Glomerular visceral epithelial cell (primary cell): ENCODE measurements at regions not wholly inside any gene's neighbourhood (a gene's known extent, or its start where the extent isn't known, plus 50 kb on each side); places are given as distances from the start of the nearest gene placed in this dataset.

Experiments used
- DNase-seq: peaks from one replicate; pipeline ENCODE4 v3.0.0-alpha.2; 2016; ENCODE audit errors: extremely low spot score

GRCh38 chr15:93241696-93242585, 152.9 kb upstream of the RGMA start:
- no peak for DNase-seq

GRCh38 chr15:93239993-93240392, 151.0 kb upstream of the RGMA start:
- DNase-seq, result no peak

DNA sequence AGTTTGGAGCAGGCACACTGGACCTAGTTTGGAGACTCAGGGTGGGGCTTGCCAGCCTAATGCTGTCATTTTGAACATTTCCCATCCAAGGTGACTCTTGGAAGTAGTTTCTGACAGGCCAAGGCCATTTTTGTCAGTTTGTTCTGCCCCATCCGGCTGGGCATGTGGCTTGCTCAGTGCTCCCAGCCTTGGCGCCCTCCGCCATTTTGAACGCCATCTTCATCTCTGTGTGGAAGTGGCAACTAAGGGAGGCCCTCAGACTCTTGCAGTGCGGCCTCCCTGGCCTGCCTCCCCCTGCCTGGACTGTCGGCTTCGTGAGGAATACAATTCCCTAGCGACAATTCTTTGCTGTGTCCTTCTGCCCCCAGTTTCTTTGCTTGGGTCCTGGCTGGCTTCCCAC, 150.6 kb upstream of the RGMA start:
- no peak for DNase-seq

DNA sequence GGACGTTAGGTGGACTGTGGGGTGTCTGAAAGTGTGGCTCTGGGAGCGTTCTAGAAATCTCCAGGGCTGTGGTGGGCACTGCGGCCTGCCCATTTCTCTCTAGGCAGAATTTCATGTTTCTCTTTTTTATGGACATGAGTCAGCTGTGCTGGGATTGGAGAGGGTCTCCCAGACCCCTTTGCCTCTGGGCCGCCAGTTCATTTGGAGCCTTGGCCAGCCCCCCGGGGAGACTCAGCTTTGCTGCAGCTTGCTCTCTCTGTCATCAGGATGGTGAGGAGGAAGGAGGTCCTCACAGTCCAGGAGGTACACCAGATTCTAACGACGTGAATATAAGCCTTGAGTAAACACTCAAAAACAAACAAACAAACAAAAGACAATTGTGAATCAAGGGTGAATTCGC, 149.6 kb upstream of the RGMA start:
- DNase-seq, result no peak

DNA sequence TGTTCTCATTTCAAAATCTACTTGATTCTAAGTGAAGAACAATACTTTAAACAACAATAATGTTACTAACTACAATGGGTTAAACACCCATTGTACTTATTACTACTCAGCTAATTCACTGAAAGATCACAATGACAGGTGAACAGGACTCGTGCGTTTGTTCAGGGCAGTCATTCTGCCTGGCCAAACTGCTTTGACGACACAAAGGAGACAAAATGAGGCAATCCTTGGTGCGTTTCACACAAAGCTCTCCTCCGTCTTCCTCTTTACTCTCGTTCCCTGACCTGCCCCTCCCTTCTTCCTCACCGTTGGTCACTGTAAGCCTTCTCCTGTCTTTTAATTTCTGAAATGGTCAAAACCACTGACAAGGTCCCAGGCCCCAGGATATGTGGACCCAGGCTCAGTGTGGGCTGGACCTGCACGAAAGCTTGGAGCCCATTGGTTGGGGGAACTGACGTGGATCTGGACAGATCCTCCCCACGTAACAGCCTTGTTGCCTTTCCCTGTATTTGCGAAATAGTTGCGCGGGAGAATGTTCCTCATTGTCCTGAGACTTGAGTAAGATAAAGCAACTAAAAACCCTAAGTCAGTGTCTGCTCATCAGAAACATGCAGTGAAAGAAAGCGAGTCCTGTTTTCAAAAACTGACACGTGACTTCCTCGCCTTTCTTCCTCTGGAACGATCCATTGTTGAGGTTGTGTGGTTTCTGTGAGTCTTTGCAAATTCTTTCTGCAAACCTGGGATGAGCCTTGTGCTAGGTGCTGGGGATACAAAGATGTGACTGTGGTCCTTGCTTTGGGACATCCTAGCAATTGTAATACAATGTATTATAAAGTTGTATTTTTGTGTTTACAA, 147.1 kb upstream of the RGMA start:
- DNase-seq, result no peak

- DNase-seq, result no peak
Measured at GRCh38 chr15:93235269-93235668, 146.3 kb upstream of the RGMA start.

GRCh38 chr15:93233710-93234109, 144.7 kb upstream of the RGMA start:
- DNase-seq, result no peak

DNA sequence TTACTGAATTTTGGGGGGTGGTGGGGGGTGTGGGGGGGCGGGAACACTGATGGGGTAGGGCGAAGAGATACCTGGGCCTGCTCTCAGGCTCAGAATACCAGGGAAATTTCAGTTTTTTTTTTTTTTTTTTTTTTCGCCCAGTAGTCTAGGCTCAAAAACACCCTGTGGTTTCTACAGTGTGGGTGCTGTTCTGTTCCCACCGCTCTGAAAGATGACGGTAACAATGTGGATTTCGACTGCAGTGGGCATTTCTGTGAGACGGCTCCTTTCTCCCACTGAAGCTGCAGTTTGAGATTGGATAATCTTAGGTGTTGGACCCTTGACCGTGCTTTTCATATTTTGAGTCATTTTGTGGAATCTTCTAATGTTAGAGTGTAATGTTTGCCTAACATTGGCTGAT, 143.8 kb upstream of the RGMA start:
- no peak for DNase-seq

GRCh38 chr15:93231994-93232393, 143.0 kb upstream of the RGMA start:
- DNase-seq, result no peak

DNA sequence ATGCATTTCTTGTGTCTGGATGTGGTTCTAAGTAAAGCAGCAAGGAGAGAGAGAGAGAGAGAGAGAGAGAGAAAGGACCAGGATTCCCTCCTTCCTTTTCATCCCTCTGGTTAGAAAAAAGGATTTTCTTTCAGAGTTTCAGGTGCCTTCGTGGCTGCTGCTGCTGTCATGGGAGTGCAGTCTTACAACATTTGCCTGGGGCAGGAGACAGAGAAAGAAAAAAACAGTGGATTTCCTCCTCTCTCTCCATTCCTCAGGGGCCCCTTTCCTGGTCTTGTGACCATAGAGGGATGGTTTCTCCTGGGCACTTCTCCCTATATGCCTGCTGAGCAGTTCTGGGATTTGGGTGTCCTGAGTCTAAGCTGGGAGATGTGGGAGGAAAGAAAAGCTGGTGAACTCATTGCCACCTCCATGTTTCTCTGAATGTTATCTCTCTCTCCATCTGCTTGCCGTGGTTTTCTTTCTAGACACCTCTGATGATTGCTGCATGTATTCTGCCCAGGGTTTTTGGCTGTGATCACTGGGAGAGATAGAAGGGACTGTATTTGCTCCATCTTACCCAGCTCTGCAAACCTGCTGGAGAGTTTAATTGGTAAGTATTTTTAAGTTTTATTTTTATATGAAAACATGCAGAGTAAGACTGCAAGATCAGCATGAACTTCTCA, 142.4 kb upstream of the RGMA start:
- no peak for DNase-seq

DNA sequence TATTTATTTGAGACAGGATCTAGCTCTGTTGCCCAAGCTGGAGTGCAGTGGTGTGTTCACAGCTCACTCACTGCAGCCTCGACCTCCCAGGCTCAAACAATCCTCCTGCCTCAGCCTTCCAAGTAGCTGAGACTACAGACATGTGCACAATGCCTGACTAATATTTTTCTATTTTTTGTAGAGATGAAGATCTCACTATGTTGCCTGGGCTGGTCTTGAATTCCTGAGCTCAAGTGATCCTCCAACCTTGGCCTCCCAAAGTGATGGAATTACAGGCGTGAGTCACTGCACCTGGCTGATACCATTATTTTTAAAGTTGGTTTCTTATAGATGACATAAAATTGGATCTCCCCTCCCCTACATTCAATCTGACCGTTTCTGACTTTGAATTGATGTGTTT, 139.5 kb upstream of the RGMA start:
- no peak for DNase-seq

GRCh38 chr15:93223803-93224202, 134.8 kb upstream of the RGMA start:
- no peak for DNase-seq

- no peak for DNase-seq
Measured at GRCh38 chr15:93221759-93222158, 132.7 kb upstream of the RGMA start.

DNA sequence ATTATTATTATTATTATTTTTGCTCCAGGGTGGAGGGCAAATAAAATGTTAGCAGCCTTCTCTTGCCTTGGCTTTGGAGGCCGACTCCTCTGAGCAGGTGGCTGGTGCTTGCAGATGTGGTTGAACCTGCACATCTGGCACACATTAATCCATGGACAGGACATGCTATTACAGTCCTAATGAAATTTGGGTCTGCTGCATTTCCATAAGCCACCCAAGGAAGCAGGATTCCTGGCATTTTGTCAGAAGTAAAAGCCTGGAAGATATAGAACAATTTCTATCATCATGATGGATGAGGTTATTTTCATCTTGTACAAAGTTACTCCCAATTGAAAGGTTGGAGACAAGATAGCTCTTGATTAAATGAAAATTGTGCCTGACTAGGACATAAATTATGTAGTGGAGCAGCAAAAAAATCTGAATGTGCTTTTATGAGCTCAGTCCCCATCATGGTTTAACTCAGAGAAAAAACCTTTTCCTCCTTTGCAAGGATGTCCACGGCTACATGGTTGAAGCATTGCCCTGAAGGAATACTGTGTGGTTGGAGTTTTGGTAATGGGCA, 130.9 kb upstream of the RGMA start:
- no peak for DNase-seq

GRCh38 chr15:93217343-93217742, 128.3 kb upstream of the RGMA start:
- no peak for DNase-seq

DNA sequence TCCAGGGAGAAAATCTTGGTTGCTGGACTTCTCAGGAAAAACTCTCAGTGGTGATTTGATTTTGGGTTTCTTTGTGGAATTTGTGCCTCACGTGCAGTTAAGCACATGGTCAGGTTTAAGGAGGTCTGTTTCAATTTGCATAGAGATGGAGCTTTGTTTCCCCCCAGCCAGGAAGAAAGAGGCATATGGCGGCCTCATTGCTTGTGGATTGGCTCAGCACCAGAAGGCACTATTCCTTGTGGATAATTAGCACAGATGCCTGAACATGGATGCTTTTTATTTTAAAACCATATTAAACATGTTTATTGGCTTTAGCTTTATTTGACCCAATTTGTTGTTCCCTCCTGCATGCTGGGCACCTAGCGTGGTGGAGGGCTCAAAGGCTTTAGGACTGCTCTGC, 125.1 kb upstream of the RGMA start:
- no peak for DNase-seq

- DNase-seq, result no peak
Measured at GRCh38 chr15:93213281-93213680, 124.3 kb upstream of the RGMA start.

DNA sequence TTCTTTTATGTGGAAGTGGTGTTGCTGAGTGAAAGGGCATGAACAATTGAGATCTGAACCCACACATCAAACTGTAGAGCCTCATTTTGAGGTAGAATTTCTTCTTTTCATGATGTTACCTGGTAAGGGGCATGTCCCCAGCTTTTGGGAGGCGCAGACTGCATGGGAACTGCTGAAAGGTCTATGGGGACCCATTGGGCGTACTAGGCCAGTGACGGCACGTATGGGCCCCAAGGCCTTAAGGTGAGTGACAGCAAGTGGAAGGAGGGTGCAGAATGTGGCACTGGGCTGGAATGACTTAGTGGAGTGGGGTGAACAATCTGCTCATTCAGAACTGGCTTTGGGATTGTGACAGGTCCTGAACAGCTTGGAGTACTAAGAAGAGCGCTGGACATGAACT, 123.6 kb upstream of the RGMA start:
- DNase-seq, result no peak

GRCh38 chr15:93210995-93211394, 122.0 kb upstream of the RGMA start:
- no peak for DNase-seq

- no peak for DNase-seq
Measured at GRCh38 chr15:93209690-93210445, 120.9 kb upstream of the RGMA start.

DNA sequence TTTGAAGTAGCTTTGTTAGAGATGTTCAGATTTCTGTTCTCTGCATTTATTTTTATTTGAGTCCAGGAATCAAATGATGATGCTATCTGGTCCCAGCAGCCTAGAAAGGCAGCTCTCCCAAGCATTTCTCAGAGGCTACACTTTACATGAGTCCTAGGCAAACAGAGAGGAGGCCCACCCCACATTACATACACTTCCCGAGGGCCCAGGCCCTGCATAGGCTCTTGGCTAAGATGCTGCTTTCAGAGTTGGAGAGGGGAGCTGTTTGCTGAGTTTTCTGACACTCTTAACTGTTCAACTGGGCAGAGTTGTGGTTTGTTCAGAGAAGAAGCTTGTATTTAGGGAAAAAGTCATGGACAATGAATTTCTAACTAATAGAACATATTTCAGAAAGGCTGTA, 117.9 kb upstream of the RGMA start:
- no peak for DNase-seq
